ENCODE measurements at regions not wholly inside any gene's neighbourhood (a gene's known extent, or its start where the extent isn't known, plus 50 kb on each side); places are given as distances from the start of the nearest gene placed in this dataset.

DNA sequence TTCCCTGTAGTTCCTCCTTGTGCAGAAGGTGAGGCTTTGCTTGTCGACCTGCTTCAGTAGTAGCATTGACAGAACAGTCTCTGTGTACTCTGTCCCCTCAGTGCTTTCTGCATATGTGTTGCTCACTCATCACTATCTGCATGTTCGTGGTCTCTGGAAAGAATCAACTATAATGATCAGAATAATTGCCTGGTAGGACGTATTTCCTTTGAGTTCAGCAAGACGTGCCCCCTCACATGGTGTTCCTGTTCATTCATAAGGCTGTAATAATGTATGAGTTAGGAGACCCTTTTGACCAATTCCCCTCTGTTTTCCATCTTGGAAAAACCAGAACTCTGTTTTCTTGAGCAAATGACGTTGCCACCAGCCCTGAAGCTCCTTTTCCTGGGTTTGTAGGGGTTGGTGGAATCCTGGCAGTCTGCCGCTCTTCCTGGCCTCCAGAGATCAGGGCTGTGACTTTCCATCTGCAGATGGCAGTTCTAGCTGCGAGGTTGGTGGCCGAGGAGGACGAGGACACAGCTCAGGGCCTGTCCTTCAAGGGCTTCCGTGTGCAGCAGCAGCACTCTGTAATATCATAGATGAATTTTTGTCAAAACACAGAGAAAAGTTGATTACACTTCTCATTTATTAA lies 61.9 kb downstream of the EXOSC2 start:
- Histone ChIP-seq H3K27me3 (ENCODE audit: insufficient read depth, poor library complexity, severe bottlenecking) (no peaks in the 10 kb centered on the region), H3K9me3 (ENCODE audit: severe bottlenecking) (peaks cover 12% of the 10 kb centered on the region), H3K27ac (ENCODE audit: poor library complexity, severe bottlenecking) (no peak overlapping the region), H3K4me3 (ENCODE audit: severe bottlenecking) (no peak overlapping the region), H3K36me3 (ENCODE audit: low read depth) (no peaks in the 10 kb centered on the region), H3K4me1 (ENCODE audit: insufficient read depth, poor library complexity, severe bottlenecking) (no peaks in the 10 kb centered on the region)
- no peak for ATAC-seq (ENCODE audit: low read depth)
- DNase-seq (ENCODE audit: low spot score), result no peak
- TF ChIP-seq, protein P1, sequence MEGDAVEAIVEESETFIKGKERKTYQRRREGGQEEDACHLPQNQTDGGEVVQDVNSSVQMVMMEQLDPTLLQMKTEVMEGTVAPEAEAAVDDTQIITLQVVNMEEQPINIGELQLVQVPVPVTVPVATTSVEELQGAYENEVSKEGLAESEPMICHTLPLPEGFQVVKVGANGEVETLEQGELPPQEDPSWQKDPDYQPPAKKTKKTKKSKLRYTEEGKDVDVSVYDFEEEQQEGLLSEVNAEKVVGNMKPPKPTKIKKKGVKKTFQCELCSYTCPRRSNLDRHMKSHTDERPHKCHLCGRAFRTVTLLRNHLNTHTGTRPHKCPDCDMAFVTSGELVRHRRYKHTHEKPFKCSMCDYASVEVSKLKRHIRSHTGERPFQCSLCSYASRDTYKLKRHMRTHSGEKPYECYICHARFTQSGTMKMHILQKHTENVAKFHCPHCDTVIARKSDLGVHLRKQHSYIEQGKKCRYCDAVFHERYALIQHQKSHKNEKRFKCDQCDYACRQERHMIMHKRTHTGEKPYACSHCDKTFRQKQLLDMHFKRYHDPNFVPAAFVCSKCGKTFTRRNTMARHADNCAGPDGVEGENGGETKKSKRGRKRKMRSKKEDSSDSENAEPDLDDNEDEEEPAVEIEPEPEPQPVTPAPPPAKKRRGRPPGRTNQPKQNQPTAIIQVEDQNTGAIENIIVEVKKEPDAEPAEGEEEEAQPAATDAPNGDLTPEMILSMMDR (IDR thresholded peaks at IDR 0.05; ENCODE audit: poor library complexity, severe bottlenecking), result no peak

DNA sequence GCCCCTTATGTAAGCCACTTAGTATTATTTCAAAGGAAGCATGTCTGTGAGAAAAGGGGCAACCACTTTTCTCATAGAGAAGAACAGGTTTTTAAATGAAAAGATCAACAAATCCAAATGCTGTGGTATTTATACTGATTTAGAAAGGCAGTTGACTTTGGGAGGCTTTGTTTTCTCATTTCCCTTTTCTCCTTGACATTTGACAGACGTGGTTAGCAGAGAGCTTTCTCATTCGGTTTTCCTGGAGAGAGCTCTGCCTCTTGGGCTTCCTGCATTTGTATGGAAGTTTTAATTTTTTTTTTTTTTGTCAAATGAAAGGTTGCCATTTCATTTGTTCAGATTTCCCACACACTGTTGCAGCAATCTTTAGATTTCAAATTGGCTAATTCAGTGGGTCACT lies 62.5 kb downstream of the EXOSC2 start:
- no peaks in the 10 kb centered on the region for H3K4me1 ChIP-seq (ENCODE audit: insufficient read depth, poor library complexity, severe bottlenecking)
- no peaks in the 10 kb centered on the region for H3K27me3 ChIP-seq (ENCODE audit: insufficient read depth, poor library complexity, severe bottlenecking)
- ATAC-seq (ENCODE audit: low read depth) (no peak), DNase-seq (ENCODE audit: low spot score) (no peak)
- H3K9me3 ChIP-seq (ENCODE audit: severe bottlenecking), result peaks cover 12% of the 10 kb centered on the region
- TF ChIP-seq, protein P1 (IDR thresholded peaks at IDR 0.05; ENCODE audit: poor library complexity, severe bottlenecking), result no peak
- H3K4me3 ChIP-seq (ENCODE audit: severe bottlenecking), result no peak overlapping the region
- no peak overlapping the region for H3K27ac ChIP-seq (ENCODE audit: poor library complexity, severe bottlenecking)
- H3K36me3 ChIP-seq (ENCODE audit: low read depth), result no peaks in the 10 kb centered on the region

DNA sequence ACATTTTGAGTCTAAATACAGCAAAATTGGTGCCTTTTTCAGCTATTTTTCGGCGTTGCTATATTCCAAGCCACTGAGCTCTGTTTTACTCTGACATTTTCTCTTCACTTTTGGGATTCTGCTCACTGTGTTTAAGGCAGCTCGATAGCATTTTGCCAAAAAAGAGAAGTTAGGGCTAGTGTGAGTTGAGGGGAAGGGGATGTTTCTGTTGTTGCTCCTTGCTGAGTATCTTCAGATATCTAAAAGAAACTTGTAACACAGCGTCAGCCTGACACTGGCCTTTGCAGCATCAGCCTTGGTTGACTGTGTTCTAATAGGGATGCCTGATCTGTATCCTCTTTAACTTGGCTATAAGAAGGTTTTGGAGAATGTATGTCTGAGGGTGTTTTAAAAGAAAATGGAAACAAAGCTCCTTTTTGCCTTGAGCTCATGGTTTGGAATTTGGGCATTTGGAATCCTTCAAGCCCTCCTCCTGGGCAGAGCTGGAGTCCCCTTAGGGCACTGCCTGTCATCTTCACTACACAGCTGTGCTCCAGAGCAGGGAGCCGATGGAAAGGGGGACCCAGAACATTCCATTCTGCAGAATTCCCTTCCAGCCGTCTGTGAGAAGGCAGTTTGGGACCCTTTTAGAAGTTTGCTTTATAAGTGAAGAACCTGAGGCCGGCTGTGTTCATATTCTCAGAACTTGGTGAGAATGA lies 63.0 kb downstream of the EXOSC2 start:
- TF ChIP-seq, protein P1 (IDR thresholded peaks at IDR 0.05; ENCODE audit: poor library complexity, severe bottlenecking), result no peak
- Histone ChIP-seq H3K4me3 (ENCODE audit: severe bottlenecking) (no peak overlapping the region), H3K27ac (ENCODE audit: poor library complexity, severe bottlenecking) (no peak overlapping the region), H3K36me3 (ENCODE audit: low read depth) (no peaks in the 10 kb centered on the region), H3K9me3 (ENCODE audit: severe bottlenecking) (peaks cover 8% of the 10 kb centered on the region), H3K27me3 (ENCODE audit: insufficient read depth, poor library complexity, severe bottlenecking) (no peaks in the 10 kb centered on the region), H3K4me1 (ENCODE audit: insufficient read depth, poor library complexity, severe bottlenecking) (no peaks in the 10 kb centered on the region)
- DNase-seq (ENCODE audit: low spot score) (no peak), ATAC-seq (ENCODE audit: low read depth) (no peak)

DNA sequence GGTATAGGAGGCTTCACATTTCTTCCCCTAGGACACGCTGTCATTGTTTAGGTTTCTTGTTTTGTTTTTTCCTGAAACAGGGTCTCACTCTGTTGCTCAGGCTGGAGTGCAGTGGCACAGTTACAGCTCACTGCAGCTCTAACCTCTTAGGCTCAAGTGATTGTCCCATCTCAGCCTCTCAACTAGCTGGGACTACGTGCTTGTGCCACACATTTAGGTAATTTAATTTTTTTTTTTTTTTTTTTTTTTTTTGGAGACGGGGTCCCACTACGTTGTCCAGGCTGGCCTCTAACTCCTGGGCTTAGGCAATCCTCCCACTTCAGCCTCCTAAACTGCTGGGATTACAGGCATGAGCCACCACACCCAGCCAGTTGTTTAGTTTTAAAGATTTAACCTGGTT lies 66.2 kb downstream of the EXOSC2 start:
- H3K4me1 ChIP-seq (ENCODE audit: insufficient read depth, poor library complexity, severe bottlenecking), result no peaks in the 10 kb centered on the region
- DNase-seq (ENCODE audit: low spot score) (no peak), ATAC-seq (ENCODE audit: low read depth) (no peak)
- H3K27ac ChIP-seq (ENCODE audit: poor library complexity, severe bottlenecking), result no peak overlapping the region
- H3K4me3 ChIP-seq (ENCODE audit: severe bottlenecking), result no peak overlapping the region
- TF ChIP-seq, protein P1 (IDR thresholded peaks at IDR 0.05; ENCODE audit: poor library complexity, severe bottlenecking), result no peak
- H3K36me3 ChIP-seq (ENCODE audit: low read depth), result no peaks in the 10 kb centered on the region
- H3K27me3 ChIP-seq (ENCODE audit: insufficient read depth, poor library complexity, severe bottlenecking), result no peaks in the 10 kb centered on the region
- H3K9me3 ChIP-seq (ENCODE audit: severe bottlenecking), result peaks cover 5% of the 10 kb centered on the region
